Left ventricle myocardium superior (tissue), 1 donor: ENCODE measurements at regions not wholly inside any gene's neighbourhood (a gene's known extent, or its start where the extent isn't known, plus 50 kb on each side); places are given as distances from the start of the nearest gene placed in this dataset.

Experiments
- ATAC-seq: fragments of 200-7000 bp; cut with Tn5 transposase; one replicate; pipeline ENCODE4 v1.9.1; 2020; ENCODE audit warnings: mild to moderate bottlenecking, moderate library complexity
- DNase-seq: peaks from one replicate; pipeline ENCODE4 v3.0.0-alpha.2; 2020
- intact Hi-C: fragments of 100-400 bp; cut with micrococcal nuclease; formaldehyde crosslinking; loops from one replicate; pipeline ENCODE4 v1.11.0; 2022
- donor health status: DM: no; HTN: yes; CAD: no; lungs with severe emphysema.

- DNase-seq (no peak), ATAC-seq (no peak)
- intact Hi-C loops = no loop called here
These were observed 533.0 kb downstream of the BNC2 start for GRCh38 chr9:16337322-16338029.

- ATAC-seq (no peak), DNase-seq (no peak)
- intact Hi-C loops = no loop called here
These were observed 529.3 kb downstream of the BNC2 start for GRCh38 chr9:16341177-16341576.

- ATAC-seq (no peak), DNase-seq (no peak)
- intact Hi-C loops = no loop called here
These were observed 528.0 kb downstream of the BNC2 start for GRCh38 chr9:16342246-16343020.

GRCh38 chr9:16343249-16344237 is 526.9 kb downstream of the BNC2 start:
- no peak for DNase-seq
- intact Hi-C loops = no loop called here
- ATAC-seq = peak; percentile 69

- ATAC-seq (peak; percentile 44), DNase-seq (no peak)
- intact Hi-C loops = no loop called here
These were observed 526.1 kb downstream of the BNC2 start for GRCh38 chr9:16344343-16344742.

- DNase-seq (no peak), ATAC-seq (no peak)
- intact Hi-C loops = no loop called here
These were observed 524.6 kb downstream of the BNC2 start for GRCh38 chr9:16345902-16346301.

- no peak for ATAC-seq
- DNase-seq = no peak
- intact Hi-C loops = no loop called here
These were observed 522.6 kb downstream of the BNC2 start for GRCh38 chr9:16347886-16348285.

DNA sequence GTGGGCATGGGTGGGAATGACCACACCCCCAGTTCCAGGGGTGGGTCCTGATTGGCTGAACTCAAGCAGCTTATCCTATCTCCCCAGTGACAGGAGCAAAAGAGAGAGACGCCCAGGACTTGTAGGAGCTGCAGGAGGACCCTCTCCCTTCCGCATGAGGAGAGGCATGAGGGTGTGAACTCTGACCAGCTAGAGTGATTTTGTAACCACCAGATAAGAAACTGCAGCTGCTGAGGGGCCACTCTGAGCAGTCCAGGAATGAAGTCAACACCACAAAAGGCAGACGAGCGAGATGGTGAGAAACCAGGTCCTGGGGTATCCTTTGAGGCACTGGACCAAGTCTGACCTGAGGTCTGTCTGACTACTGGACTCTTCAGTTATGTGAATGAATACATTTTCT is 521.9 kb downstream of the BNC2 start:
- ATAC-seq (peak; percentile 27), DNase-seq (no peak)
- intact Hi-C loops = no loop called here

DNA sequence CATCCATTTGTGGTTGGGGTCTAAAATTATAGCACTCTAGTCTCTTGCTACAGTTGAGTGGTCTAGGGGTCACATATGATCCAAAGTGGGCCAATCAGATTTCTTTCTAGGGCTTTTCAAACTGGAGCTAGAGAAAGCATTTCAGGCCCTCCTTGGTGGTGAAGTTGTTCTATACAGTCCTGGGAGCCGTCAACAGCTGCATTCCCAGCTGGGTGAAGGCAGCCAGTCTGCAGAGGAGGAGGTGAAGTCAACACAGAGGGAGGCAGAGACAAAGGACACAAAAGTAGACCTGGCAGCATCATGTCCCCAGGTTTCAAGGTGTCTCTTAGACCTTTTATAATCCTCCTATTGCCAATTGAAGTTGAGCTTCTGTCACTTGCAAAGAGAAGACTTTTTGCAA is 518.2 kb downstream of the BNC2 start:
- ATAC-seq = no peak
- intact Hi-C loops = no loop called here
- DNase-seq = no peak

DNA sequence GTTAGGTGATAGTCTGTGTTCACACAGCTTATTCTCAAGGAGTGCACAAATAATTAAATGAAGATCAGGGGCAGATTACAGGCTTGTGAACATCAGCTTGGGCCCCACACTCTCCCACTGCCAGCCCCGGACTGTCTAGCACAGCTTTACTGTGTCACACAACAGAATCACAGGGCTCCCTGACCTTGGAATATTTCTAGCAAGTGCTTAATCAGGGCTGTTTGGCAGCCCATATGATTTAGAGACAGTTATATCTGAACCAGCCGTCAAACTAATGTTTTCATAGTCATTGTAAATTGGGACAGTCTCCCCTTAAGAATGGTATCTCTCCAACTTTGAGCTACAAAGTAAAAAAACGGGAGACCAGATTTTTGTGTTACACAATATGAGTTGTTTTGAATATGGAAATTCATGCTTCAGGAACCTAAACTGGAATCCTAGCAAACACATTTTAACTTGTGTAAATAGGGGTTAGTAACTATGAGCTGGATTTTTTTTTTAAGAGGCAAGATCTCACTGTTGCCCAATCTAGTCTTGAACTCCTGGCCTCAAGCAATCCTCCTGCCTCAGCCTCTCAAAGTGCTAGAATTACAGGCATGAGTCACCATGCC is 517.6 kb downstream of the BNC2 start:
- DNase-seq (no peak), ATAC-seq (peak; percentile 77)
- intact Hi-C loops = no loop called here

GRCh38 chr9:16356196-16356765 is 514.2 kb downstream of the BNC2 start:
- no peak for ATAC-seq
- intact Hi-C loops = no loop called here

GRCh38 chr9:16357828-16358227 is 512.6 kb downstream of the BNC2 start:
- DNase-seq (no peak), ATAC-seq (no peak)
- intact Hi-C loops = no loop called here

More at GRCh38 chr9:16356196-16356765, 514.2 kb downstream of the BNC2 start:
- DNase-seq = no peak

DNA sequence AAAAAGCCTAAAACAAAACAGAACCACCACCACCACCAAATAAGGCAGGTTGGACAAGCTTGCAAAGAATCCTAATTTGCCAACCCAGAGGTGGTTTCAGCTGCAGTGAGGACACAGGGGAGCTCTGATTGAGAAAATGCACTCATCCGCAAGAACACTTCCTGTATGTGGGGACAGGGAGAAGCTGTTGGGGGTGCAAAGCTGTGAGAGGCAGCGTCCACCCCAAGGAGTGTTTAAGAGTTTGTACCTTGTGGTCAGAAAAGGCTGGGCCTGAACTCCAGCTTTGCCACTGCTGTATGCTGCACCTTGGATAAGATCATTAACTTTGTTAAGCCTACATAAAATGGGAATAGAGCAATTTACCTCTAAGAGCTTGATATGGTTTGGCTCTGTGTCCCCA is 511.7 kb downstream of the BNC2 start:
- intact Hi-C loops = no loop called here
- DNase-seq (no peak), ATAC-seq (no peak)
